GM18520 (cell line): ENCODE measurements at regions not wholly inside any gene's neighbourhood (a gene's known extent, or its start where the extent isn't known, plus 50 kb on each side); places are given as distances from the start of the nearest gene placed in this dataset.
"Not testable (repeated sequence)": the region's sequence is repeated elsewhere in the genome, so short reads cannot be mapped to it uniquely, and the experiment has no call there.

ENCODE experiments used
- ATAC-seq: cut with Tn5 transposase; IDR thresholded peaks from one replicate; pipeline ENCODE4 v1.9.1; 2021; ENCODE audit not compliant: unreplicated experiment

GRCh38 chr14:25699981-25700380 lies 650.0 kb upstream of the STXBP6 start:
- ATAC-seq = no peak

GRCh38 chr14:25698111-25698510 lies 648.2 kb upstream of the STXBP6 start:
- no peak for ATAC-seq

GRCh38 chr14:25696176-25696575 lies 646.2 kb upstream of the STXBP6 start:
- ATAC-seq = no peak

GRCh38 chr14:25685004-25685403 lies 635.1 kb upstream of the STXBP6 start:
- no peak for ATAC-seq

GRCh38 chr14:25680934-25681333 lies 631.0 kb upstream of the STXBP6 start:
- no peak for ATAC-seq

GRCh38 chr14:25680511-25680910 lies 630.6 kb upstream of the STXBP6 start:
- ATAC-seq = not testable (repeated sequence)

- no peak for ATAC-seq
These were observed 627.2 kb upstream of the STXBP6 start for GRCh38 chr14:25677111-25677510.

GRCh38 chr14:25667387-25667786 lies 617.4 kb upstream of the STXBP6 start:
- ATAC-seq = no peak

- ATAC-seq = no peak
These were observed 616.9 kb upstream of the STXBP6 start for GRCh38 chr14:25666877-25667276.

- no peak for ATAC-seq
These were observed 609.0 kb upstream of the STXBP6 start for GRCh38 chr14:25658988-25659387.

- no peak for ATAC-seq
These were observed 580.5 kb upstream of the STXBP6 start for GRCh38 chr14:25630447-25630846.

GRCh38 chr14:25628978-25629377 lies 579.0 kb upstream of the STXBP6 start:
- no peak for ATAC-seq

- ATAC-seq = no peak
These were observed 578.4 kb upstream of the STXBP6 start for GRCh38 chr14:25628390-25628789.

GRCh38 chr14:25626986-25627385 lies 577.0 kb upstream of the STXBP6 start:
- no peak for ATAC-seq

GRCh38 chr14:25622763-25623162 lies 572.8 kb upstream of the STXBP6 start:
- ATAC-seq = no peak

- ATAC-seq = no peak
These were observed 570.6 kb upstream of the STXBP6 start for GRCh38 chr14:25620515-25620914.

- no peak for ATAC-seq
These were observed 565.2 kb upstream of the STXBP6 start for GRCh38 chr14:25615174-25615573.

- no peak for ATAC-seq
These were observed 557.2 kb upstream of the STXBP6 start for GRCh38 chr14:25607192-25607591.

GRCh38 chr14:25602106-25602505 lies 552.2 kb upstream of the STXBP6 start:
- no peak for ATAC-seq

- no peak for ATAC-seq
These were observed 538.8 kb upstream of the STXBP6 start for GRCh38 chr14:25588751-25589150.

- ATAC-seq = no peak
These were observed 524.8 kb upstream of the STXBP6 start for GRCh38 chr14:25574628-25575325.

- no peak for ATAC-seq
These were observed 520.5 kb upstream of the STXBP6 start for GRCh38 chr14:25570483-25570882.

- ATAC-seq = no peak
These were observed 507.5 kb upstream of the STXBP6 start for GRCh38 chr14:25557466-25557865.
